Effector CD8-positive, alpha-beta T cell (primary cell): ENCODE measurements at regions not wholly inside any gene's neighbourhood (a gene's known extent, or its start where the extent isn't known, plus 50 kb on each side); places are given as distances from the start of the nearest gene placed in this dataset.
"Not testable (repeated sequence)": the region's sequence is repeated elsewhere in the genome, so short reads cannot be mapped to it uniquely, and the experiment has no call there.

Experiments used
- DNase-seq: peaks from one replicate; lab custom pipeline; 2025; lab: John Stamatoyannopoulos, UW

DNA sequence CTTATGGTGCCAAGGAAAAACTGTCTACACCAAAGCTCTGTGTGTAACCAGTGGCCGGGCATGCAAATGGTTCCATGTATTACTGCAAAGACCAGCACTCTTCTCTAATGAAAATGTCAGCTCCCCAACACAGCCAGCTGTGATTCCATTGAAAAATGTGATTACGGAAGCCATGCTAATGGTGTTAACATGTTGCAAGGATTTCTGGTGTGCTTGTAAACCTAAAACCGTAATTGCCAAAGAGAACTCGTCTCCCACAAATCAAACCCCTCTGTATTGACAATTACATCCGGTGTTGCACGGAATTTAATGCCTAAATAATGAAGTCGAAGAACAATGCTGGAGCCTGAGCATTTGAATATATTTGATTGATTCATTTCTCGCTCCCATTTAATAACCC is 351.7 kb downstream of the NPIPA8 start:
- no peak for DNase-seq

DNA sequence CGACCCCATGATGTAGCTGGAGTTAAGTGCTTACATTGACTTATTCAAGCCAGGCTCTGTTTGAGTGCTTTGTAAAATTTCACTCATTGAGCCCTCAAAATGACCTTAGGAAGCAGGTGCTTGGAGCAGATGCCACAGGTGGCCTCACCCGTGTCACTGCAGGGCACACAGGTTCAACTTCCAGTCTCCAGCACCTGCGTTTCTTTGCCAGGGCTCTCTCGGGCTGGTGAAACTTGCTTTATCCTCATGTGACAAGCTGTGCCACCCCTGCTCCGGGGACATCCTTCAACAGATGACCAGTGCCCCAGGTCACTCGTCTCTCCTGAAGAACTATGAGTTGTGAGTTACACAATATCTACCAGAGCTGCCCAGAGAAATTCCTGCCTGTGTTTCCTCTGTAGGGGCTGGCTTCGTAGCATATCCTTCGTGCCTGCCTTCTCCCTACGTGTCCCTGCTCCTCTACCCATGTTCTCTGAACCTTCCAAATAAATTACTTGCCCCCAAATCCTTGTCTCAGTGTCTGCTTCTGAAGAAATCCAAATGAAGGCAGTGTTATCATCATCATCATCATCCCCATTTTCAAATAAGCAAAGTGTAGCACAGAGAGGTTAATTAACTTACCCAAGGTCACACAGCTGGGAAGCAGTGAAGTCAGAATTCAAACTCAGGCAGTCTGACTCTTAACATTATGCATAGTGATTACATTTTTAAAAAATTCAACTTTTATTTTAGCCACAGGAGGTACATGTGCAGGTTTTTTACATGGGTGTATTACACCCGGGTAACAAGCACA is 352.5 kb downstream of the NPIPA8 start:
- DNase-seq = no peak

DNA sequence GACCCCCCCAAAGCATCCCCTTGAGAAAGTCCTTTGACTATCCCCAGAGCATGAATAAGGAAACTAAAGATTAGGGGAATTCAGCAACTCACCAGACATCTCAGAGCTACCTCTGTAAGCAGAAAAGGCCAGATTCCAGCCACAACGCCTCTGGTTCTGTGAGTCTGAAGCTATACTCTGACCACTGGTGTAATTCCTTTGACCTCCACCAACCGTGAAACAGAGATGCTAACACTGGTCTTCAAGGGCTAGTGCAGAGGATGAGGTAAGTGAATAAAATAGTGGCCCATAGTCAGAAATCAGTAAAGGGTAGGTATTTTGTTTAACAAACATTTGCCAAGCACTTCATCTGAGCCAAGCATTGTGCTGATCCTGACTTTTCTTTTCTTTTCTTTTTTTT is 353.4 kb downstream of the NPIPA8 start:
- DNase-seq = no peak

DNA sequence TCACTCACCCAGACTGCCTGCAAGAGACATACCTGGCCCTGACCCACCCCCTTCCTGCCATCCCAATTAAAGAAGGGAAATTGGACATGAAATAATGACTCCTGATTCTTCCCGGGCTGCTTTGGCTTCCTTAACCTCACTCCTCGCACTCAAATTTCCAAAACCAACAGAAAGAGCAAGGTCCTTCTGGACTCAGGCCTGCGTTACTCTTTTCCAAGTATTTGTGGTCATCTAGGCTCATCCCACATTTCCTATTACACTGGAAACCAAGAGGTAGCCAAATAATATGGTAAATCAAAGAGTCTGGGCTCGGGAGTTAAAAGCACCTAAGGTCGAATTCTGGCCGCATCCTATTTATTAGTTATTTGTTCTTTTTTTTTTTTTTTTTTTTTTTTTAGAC is 359.3 kb downstream of the NPIPA8 start:
- DNase-seq = no peak

DNA sequence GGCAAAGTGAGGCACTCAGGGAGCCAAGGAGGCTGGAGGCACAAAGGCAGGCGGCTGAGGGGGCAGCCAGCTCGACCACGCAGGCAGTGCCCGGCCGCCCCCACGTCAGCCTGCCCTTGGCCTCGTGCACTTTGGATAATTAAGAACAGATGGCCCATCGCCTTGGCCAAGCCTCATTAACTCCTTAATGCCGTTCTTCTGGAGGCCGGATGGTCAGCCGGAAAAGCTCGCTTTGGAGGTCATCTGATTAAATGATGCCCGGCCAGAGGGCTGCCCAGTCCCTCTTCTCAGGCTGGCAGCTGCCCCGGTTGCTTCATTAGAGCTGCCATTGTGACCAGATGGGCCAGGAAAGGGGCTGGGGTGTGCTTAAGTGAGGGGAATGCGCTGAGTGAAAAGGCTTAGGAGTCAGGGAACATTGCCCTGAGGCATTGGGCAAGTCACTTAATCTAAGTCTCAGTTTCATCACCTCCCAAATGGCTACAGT is 364.0 kb downstream of the NPIPA8 start:
- DNase-seq = no peak

DNA sequence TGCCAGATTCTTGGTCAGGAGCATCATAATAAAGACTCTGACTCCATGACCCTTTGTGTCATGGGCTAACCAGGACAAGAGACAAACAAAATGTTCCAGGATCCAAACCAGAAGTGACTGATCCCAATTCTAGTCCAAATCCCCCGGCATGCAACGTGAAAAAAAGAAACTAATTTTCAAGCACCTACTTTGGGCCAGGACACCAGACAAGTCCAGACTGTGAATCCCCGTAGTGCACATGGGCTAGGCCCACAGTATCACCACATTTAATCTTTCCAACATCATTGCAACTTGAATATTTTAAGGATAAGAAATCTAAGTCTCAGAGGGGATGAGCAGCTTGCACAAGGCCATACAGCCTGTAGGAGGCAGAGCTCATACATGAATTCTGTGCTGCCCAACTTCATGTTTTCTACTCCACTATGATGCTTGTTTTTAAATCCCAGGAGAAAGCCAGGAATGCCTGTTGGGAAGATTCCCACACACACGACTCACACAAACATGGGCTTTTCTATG is 365.7 kb downstream of the NPIPA8 start:
- DNase-seq = no peak

DNA sequence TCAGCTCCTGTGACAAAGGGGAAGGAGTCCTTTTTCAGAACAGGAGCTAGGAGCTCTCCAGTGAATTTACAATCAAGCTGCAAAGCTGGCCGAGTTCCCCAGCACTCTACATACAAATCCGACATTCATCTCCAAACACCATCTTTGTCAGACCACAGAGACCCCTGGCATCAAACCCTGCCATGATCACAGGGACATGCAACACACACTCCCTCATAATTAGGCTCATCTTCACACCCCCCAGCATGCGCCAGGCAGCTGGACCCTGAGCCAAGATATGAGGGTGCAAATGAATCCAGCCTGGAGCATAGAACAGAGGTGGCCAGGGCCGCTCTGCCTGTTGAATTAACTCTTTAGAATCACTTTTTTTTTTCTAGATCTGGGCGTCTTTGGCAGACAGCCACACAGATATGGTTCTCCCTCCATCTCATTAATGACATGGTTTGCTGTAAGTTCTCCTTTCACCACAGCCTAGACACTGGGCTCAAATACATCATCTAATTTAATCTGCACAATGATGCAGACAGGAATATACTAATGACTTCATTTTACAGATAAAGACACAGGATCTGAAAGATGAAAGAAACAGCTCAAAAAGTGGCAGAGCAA is 366.3 kb downstream of the NPIPA8 start:
- no peak for DNase-seq

DNA sequence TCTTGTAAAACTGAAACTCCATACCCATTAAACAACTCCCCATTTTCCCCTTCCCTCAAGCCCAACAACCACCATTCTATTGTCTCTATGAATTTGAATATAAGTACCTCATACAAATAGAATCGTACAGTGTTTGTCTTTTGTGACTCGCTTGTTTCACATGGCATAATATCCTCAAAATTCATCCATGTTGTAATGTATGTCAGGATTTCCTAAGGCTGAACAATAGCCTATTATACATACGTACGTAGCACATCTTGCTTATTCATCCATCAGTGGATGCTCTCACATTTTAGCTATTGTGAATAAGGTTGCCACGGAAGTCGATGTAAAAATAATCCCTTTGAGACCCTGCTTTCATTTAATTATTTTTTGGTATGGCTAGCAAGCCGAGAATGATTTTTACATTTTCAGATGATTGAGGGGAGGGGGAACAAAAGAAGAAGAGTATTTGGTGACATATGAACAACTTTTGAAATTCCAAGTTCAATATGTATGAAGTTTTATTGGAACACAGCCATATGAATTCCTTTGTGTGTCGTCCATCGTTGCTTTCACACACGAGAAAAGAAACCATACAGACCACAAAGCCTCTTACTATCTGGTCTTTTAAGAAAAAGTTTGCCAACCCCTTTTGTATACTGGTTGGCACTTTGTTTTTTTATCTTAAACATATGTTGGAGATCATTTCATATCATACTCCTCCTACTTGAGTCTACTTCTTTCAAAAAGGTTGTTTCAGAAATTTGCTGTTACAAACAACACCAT is 371.2 kb downstream of the NPIPA8 start:
- DNase-seq = no peak

DNA sequence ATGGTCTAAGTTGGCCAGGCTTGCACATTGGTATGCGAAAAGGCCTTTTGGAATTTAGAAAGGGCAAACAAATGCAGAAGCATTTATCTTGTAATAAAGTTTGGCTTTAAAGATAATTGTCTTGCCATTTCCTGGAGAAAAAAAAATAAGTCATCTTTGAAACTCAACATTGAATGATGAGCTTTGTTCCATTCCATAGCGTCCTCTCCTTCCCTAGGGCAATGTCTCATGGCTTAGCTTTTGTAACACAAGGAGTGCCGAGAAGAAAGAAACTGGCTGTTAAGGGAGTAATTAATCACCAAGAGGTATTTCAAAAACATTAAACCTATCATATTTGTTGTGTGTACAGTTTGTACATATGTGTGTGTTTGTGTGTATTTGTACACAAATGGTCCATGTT is 372.3 kb downstream of the NPIPA8 start:
- no peak for DNase-seq

DNA sequence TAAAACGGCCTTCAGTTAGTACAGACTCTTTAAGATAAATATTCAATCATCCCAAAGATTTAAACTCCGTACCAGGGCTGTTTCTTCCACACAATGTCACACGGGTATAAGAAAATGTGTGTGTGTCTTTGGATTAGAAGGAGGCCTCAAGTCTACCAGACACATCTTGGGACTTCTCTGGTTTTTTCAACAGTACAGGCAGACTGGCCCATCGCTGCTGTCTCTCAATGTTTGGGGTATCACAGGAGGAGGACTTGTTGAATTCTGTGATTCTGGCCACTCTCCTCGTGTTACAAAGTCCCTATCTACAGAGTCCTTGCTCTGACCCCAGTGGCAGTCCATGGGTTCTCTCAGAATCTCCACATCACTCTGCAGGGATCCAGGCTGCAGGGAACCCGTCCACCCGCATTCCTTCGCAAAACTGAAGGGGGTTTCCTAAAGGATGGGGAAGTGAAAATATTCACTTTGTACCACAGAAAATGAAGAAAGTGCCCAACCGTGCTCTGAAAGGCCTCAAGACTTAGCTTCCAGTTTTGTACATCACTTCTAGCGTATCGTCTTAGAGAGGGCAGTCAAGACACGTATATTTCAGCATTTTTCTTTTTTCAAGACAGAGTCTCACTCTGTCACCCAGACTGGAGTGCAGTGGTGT is 373.2 kb downstream of the NPIPA8 start:
- no peak for DNase-seq

DNA sequence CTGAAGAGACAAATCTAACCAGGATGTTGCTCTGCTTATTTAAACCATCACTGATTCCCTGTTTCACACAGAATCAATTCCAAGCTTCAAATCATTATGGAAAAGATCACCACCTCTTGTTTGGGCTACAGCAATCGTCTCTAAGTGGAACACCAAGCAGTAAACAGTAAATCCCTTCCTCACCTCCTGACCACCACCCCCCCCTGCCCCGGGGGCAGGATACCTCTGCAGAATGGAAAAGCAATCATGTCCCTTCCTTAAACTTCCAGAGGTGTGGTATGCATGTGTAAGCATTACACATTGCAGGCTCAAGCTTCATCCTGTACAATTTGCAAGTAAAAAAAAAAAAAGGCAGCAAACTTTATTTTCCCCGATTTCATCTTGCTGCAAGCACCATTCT is 373.8 kb downstream of the NPIPA8 start:
- no peak for DNase-seq

DNA sequence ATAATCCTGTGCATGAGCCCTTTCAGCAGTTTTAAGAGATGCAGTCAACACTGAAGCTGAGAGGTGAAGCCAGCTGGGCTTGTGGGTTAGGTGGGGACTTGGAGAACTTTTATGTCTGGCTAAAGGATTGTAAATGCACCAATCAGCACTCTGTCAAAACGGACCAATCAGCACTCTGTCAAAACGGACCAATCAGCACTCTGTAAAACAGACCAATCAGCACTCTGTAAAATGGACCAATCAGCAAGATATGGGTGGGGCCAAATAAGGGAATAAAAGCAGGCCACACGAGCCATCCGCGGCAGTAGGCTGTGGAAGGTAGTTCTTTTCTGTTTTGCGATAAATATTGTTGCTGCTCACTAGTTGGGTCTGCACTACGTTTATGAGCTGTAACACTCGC is 374.7 kb downstream of the NPIPA8 start:
- DNase-seq = not testable (repeated sequence)

DNA sequence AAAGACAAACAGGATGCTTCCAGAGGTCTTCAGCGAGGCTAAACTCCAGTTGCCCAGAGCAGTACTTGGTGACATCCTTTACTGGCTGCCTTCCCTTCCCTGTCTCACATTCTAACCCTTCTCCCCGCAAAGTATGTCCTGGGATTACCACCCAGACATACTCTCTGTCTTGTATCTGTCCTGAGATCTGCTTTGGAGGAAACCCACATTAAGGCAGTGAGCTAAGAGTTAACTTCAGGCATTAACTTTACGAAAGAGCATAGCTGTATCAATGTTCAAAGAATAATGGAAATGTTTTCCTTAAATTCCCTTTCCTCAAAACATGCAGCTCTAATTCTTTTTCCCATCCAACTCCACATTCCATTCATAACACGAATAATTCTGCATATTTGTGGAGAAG is 385.2 kb downstream of the NPIPA8 start:
- DNase-seq = no peak

DNA sequence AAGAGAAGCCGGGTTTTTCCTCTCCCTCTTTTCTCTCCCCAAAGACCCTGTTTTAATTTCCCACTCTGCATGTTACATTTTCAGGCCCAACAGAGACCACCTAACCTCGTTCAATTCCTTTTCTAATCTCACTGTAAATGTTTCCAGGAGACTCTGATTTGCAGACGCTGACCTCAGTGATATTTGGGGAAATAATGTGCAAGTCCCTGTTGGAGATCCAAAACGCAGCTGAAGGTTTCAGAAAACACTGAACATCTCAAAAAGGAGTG is 386.6 kb downstream of the NPIPA8 start:
- no peak for DNase-seq

DNA sequence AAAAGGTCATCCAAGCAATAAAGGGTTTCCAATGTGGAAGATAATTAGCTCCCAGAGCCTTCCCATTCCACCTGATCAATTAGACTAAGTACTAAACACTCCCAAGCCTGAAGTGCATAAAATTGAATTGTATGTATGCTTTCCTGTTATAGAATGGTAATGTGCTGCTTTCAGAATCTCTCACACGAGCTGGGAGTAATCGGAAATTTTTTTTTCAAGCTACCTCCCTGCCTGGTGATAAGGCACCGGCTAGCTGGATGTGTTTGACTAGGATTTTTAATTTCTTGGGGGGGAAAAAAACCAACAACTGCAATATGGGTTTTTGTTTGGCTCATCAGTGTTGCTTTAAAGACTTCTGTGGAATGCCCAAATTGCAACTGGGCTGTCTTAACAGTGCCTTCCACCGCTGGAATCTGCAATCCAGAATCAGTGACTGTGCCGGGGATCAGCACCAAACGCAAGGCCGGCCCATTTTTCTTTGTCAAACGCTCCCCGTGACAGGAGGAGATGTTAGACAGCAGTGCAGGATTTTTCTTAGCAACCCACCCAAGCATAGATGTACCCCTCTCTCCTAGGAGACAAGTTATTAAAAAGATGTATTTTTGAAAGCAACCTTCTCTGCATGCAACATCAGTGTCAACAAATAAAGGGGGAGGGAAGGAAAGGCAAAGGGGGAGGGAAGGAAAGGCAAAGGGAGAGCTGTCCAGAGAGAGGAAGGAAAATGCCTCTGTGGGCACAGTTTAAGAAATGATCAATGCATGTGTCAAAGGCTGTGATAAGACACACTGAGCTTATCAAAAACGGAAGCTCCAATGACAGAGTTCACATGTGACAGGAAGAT is 387.2 kb downstream of the NPIPA8 start:
- DNase-seq = no peak

DNA sequence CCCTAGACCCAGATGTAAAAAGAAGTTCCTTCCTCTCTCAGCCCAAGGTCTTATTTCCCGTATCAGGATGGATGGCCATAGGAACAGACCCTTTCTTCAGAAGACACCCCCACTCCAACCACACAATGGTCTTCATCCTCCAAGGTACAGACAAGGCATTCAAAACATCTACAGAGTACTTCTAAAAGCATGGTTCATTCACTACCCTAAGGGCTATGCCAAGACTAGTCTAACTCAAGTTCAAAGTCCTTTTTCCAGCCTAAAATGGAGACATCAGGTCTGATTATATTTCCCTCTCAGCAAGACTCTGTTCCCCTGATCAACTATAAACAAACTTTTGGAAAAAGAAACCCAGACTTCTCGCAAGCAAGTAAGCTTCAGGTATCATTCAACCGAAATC is 388.9 kb downstream of the NPIPA8 start:
- DNase-seq = no peak

DNA sequence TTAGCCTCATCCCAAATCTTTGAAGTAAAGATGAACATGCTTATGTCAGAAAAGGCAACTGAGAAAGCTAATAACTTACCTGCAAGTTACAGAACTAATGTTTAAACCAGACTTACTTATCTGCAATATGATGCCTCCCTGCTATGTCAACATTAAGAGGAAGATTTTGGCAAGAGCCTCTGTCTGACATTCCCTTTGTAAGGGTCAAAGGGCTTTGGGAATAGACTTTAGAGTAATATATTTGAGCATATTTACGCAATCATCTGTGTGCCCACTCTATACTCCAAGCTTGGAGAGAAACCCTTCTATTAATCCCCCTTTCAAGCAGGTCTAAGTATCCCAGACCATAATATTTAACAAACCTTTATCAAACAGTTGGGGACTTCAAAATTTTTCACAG is 389.4 kb downstream of the NPIPA8 start:
- no peak for DNase-seq

DNA sequence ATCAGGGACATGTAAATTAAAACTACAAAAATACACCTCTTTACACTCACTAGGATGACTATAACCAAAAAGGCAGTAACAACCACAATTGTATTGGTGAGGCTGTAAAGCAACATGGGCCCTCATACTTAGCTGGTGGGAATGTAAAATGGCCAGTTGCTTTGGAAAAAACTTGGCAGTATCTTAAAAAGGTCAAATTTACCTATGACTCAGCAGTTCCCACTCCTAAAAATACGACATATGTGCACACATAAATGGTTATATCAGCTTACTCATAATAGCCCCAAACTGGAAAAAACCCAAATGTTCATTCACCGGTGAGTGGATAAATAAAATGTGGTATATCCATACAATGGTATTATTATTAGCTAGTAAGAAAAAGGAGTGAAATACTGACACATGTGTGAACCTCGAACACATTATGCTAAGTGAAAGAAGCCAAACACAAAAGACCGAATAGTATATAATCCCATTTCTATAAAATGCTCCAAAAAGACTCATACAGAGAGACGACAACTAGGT is 391.4 kb downstream of the NPIPA8 start:
- no peak for DNase-seq

DNA sequence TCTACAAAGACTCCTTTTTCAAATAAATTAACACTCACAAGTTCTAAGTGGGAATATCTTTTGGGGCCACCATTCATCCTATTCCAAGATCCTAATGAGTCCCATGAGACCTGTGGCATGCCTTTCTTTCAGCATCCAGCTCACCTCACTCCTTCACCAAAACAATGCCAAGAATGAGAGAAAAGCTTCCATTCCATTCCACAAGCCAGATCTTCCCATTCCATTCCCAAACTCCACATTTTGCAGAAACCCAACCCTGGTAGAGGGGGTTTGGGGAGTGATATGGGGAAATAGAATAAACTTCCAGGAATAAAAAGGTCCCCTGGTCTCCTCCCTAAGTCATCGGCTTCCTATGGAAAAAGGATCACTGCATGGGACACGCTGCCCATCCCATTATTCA is 392.2 kb downstream of the NPIPA8 start:
- DNase-seq = no peak

DNA sequence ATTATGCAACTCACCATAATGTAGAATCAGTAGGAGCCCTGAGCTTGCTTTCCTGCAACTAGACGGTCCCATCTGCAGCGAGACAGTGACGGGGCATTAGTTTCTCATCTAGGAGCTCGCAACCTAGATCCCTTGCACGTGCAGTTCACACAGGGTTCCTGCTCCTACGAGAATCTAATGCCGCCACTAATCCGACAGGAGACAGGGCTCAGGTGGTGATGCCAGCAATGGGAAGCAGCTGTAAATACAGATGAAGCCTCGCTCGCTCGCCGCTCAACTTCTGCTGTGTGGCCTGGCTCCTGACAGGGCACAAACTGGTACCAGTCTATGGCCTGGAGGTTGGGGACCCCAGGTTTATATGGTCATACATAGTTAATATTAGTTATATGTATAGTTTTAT is 394.5 kb downstream of the NPIPA8 start:
- no peak for DNase-seq
